A673 (cell line): ENCODE measurements at regions not wholly inside any gene's neighbourhood (a gene's known extent, or its start where the extent isn't known, plus 50 kb on each side); places are given as distances from the start of the nearest gene placed in this dataset.
"Not testable (repeated sequence)": the region's sequence is repeated elsewhere in the genome, so short reads cannot be mapped to it uniquely, and the experiment has no call there.

Experiments used
- CTCF ChIP-seq: fragments of 300-800, 200-600 bp; sonication (generic); conservative IDR thresholded peaks from 2 replicates; pipeline ENCODE4 v1.5.1; 2017; ENCODE audit warnings: low read depth, mild to moderate bottlenecking, antibody characterized with exemption, low read length, moderate library complexity, mixed read lengths
- EZH2 ChIP-seq: fragments of 200-600 bp; sonication (generic); IDR thresholded peaks from 2 replicates; pipeline ENCODE4 v1.6.1; 2017; ENCODE audit warnings: borderline replicate concordance, low read depth, mild to moderate bottlenecking, mixed read lengths, antibody characterized with exemption, low read length; ENCODE audit not compliant: poor library complexity, severe bottlenecking

DNA sequence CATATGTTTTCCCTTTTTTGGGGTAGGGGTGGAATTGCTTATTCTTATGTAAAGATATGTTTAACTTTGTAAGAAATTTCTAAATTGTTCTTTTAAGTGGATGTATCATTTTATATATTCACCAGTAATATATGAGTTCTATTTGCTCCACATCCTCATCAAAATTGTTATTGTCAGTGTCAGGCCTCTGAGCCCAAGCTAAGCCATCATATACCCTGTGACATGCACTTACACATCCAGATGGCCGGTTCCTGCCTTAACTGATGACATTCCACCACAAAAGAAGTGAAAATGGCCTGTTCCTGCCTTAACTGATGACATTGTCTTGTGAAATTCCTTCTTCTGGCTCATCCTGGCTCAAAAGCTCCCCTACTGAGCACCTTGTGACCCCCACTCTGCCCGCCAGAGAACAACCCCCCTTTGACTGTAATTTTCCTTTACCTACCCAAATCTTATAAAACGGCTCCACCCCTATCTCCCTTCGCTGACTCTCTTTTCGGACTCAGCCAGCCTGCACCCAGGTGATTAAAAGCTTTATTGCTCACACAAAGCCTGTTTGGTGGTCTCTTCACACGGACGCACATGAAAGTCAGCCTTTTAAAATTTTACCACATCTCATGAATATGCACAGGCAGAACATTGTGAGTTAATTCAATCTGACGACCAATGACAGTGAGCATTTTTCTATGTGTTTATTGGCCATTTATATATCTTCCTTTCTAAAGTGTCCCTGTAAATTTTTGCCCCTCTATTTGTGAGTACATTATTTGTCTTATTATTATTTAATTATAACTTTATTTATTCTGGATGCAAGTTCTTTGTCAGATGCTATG, 176.8 kb downstream of the CDC14C start:
- TF ChIP-seq CTCF, EZH2: not testable (repeated sequence)
